IgD-negative memory B cell (primary cell): ENCODE measurements at regions not wholly inside any gene's neighbourhood (a gene's known extent, or its start where the extent isn't known, plus 50 kb on each side); places are given as distances from the start of the nearest gene placed in this dataset.
A peak's percentile ranks its signal among the peaks of the same experiment; 100 is the strongest.

Experiments used
- H3K27ac Mint-ChIP-seq, 3 donors: one replicate each; pipeline ENCODE4 v1.8.0; 2020 to 2022; ENCODE audit warnings: mild to moderate bottlenecking in 3 of 3, mixed read lengths in 3 of 3, moderate library complexity in 1 of 3
- H3K27me3 Mint-ChIP-seq: one replicate; pipeline ENCODE4 v1.8.0; 2021; ENCODE audit warnings: mixed read lengths
- H3K36me3 Mint-ChIP-seq: one replicate; pipeline ENCODE4 v1.8.0; 2020; ENCODE audit warnings: mild to moderate bottlenecking, mixed read lengths
- H3K4me1 Mint-ChIP-seq, 3 donors: one replicate each; pipeline ENCODE4 v1.8.0; 2020 to 2022; ENCODE audit warnings: mixed read lengths in 3 of 3, mild to moderate bottlenecking in 1 of 3
- H3K4me3 Mint-ChIP-seq, 4 donors: one replicate each; pipeline ENCODE4 v1.8.0; 2020 to 2022; ENCODE audit warnings: mild to moderate bottlenecking in 4 of 4, mixed read lengths in 4 of 4, moderate library complexity in 3 of 4
- H3K9me3 Mint-ChIP-seq, 3 donors: one replicate each; pipeline ENCODE4 v1.8.0; 2020 to 2021; ENCODE audit warnings: mixed read lengths in 3 of 3, mild to moderate bottlenecking in 1 of 3

- Mint-ChIP-seq H3K27me3 (peaks cover 3% of the 10 kb centered on the region), H3K4me1 (peaks cover 0 to 1% (median 0%) of the 10 kb centered on the region in 3 donors), H3K36me3 (no peaks in the 10 kb centered on the region), H3K4me3 (peak overlapping the region in 1 of 4 donors; percentile 38), H3K27ac (peak overlapping the region in 1 of 3 donors; percentile 14), H3K9me3 (peaks cover 0 to 3% (median under 1%) of the 10 kb centered on the region in 3 donors)
Observed at GRCh38 chr7:45988405-45989057, 67.5 kb upstream of the IGFBP3 start.

- peaks cover 3% of the 10 kb centered on the region for H3K27me3 Mint-ChIP-seq
- peaks cover 0 to 1% (median 0%) of the 10 kb centered on the region in 3 donors for H3K4me1 Mint-ChIP-seq
- H3K27ac Mint-ChIP-seq, result no peak overlapping the region
- no peak overlapping the region for H3K4me3 Mint-ChIP-seq
- peaks cover 0 to 3% (median 0%) of the 10 kb centered on the region in 3 donors for H3K9me3 Mint-ChIP-seq
- H3K36me3 Mint-ChIP-seq, result no peaks in the 10 kb centered on the region
Observed at GRCh38 chr7:45987521-45988290, 66.6 kb upstream of the IGFBP3 start.

GRCh38 chr7:45986355-45987298 is 65.6 kb upstream of the IGFBP3 start:
- Mint-ChIP-seq H3K27ac (peak overlapping the region in 1 of 3 donors; percentile 16), H3K9me3 (peaks cover 0 to 3% (median 0%) of the 10 kb centered on the region in 3 donors), H3K4me1 (peaks cover 0 to 1% (median 0%) of the 10 kb centered on the region in 3 donors), H3K4me3 (no peak overlapping the region), H3K27me3 (peaks cover 3% of the 10 kb centered on the region), H3K36me3 (no peaks in the 10 kb centered on the region)

DNA sequence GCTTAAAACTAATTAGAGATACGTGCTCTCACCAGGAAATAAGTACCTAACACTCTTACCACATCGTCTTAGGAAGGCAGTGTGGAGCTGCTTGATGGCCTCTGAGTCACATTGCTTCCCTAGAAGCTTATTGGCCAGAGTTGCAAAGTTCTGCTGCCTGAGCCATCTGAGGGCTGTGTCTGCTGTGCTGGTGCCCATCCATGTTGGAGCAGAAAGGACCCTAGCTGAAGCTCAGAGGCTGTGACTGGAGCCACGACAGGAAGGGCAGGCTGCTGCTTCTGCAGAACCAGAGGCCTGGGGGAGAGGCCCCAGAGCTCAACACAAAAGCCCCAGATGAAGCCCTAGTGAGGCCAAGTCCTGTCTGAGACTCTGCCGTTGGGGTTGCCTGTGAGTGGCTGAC is 64.8 kb upstream of the IGFBP3 start:
- Mint-ChIP-seq H3K9me3 (peaks cover 0 to 3% (median 0%) of the 10 kb centered on the region in 3 donors), H3K4me3 (no peak overlapping the region), H3K27me3 (peaks cover 3% of the 10 kb centered on the region), H3K4me1 (peaks cover 0 to 1% (median 0%) of the 10 kb centered on the region in 3 donors), H3K36me3 (no peaks in the 10 kb centered on the region), H3K27ac (no peak overlapping the region)

- no peak overlapping the region for H3K27ac Mint-ChIP-seq
- H3K4me1 Mint-ChIP-seq, result peaks cover 0 to 1% (median 0%) of the 10 kb centered on the region in 3 donors
- peaks cover 3% of the 10 kb centered on the region for H3K27me3 Mint-ChIP-seq
- H3K9me3 Mint-ChIP-seq, result peaks cover 0 to 3% (median 0%) of the 10 kb centered on the region in 3 donors
- H3K36me3 Mint-ChIP-seq, result no peaks in the 10 kb centered on the region
- no peak overlapping the region for H3K4me3 Mint-ChIP-seq
Observed at GRCh38 chr7:45984386-45985295, 63.6 kb upstream of the IGFBP3 start.

- H3K4me1 Mint-ChIP-seq, result peaks cover 0 to 1% (median 0%) of the 10 kb centered on the region in 3 donors
- H3K27me3 Mint-ChIP-seq, result peaks cover 3% of the 10 kb centered on the region
- peaks cover 0 to 3% (median 0%) of the 10 kb centered on the region in 3 donors for H3K9me3 Mint-ChIP-seq
- no peak overlapping the region for H3K4me3 Mint-ChIP-seq
- H3K27ac Mint-ChIP-seq, result no peak overlapping the region
- H3K36me3 Mint-ChIP-seq, result no peaks in the 10 kb centered on the region
Observed at GRCh38 chr7:45983720-45984255, 62.7 kb upstream of the IGFBP3 start.

GRCh38 chr7:45982907-45983719 is 62.0 kb upstream of the IGFBP3 start:
- Mint-ChIP-seq H3K4me1 (peaks cover 0 to 1% (median 0%) of the 10 kb centered on the region in 3 donors), H3K4me3 (no peak overlapping the region), H3K27me3 (peaks cover 3% of the 10 kb centered on the region), H3K9me3 (peaks cover 0 to 1% (median 0%) of the 10 kb centered on the region in 3 donors), H3K36me3 (no peaks in the 10 kb centered on the region), H3K27ac (no peak overlapping the region)

DNA sequence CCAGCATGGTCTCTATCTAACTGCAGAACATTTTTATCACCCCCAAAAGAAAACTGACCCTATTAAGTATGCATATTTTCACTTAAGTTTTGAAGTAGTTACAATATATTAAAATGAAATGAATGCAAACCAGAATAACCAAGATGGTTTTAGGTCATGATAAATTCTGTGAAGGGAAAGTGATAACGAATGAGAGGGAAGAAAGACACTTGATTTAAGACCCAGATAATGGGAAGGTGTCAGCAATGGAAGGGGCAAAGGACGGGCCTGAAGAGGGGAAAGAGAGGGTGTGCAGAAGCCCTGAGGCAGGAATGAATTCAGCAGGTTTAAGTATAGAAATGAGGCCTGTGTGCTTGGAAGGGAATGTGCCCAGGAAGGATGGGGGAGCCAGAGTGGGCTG is 61.1 kb upstream of the IGFBP3 start:
- Mint-ChIP-seq H3K27ac (no peak overlapping the region), H3K4me1 (peaks cover 0 to 1% (median 0%) of the 10 kb centered on the region in 3 donors), H3K27me3 (peaks cover 3% of the 10 kb centered on the region), H3K36me3 (no peaks in the 10 kb centered on the region), H3K4me3 (no peak overlapping the region), H3K9me3 (peaks cover 0 to 1% (median 0%) of the 10 kb centered on the region in 3 donors)

GRCh38 chr7:45980973-45981372 is 59.9 kb upstream of the IGFBP3 start:
- Mint-ChIP-seq H3K9me3 (no peaks in the 10 kb centered on the region), H3K4me3 (no peak overlapping the region), H3K4me1 (peaks cover 0 to 1% (median 0%) of the 10 kb centered on the region in 3 donors), H3K27me3 (no peaks in the 10 kb centered on the region), H3K36me3 (no peaks in the 10 kb centered on the region), H3K27ac (no peak overlapping the region)

- Mint-ChIP-seq H3K4me3 (no peak overlapping the region), H3K9me3 (no peaks in the 10 kb centered on the region), H3K36me3 (no peaks in the 10 kb centered on the region), H3K27ac (no peak overlapping the region), H3K27me3 (no peaks in the 10 kb centered on the region), H3K4me1 (no peaks in the 10 kb centered on the region)
Observed at GRCh38 chr7:45980181-45980905, 59.3 kb upstream of the IGFBP3 start.

DNA sequence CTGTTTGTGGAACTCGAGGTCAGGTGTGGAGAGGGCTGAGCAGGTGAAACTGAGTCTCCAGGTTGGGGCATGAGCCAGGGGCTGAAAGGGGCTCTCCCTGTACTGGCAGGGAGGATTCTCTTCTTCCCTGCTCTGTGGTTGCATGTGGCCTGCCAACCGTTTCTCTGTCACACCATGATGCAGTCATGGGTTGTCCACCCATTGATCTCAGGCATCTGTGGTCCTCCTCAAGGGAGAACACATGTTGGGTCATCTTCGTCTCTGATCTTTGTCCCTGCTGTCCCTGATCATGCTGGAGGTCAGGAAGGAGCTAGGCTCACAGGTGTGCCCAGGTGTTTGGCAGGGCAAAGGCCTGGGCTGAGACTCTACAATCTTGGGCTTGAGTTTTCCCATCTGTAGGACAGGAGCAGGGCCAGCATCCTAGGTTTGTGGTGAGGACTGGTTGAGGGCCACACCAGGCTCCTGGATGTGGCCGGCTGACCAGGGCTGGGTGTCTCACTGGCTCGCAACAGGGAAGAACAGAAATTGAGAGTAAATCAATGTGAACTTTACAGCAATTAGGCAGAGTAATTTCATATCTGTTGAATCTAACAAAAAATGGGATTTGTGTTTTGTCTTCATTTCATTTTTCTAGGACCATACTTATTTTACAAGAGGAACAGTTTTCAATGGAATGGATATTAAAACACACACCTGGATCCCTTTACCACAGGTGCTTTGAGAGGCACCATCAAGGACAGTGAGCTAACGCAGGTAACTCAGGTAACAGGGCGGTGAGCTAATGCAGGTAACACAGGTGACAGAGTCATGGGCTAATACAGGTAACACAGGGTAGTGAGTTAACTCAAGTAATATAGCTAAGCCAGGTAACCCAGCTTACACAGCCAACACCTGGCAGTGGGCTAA is 58.5 kb upstream of the IGFBP3 start:
- no peaks in the 10 kb centered on the region for H3K36me3 Mint-ChIP-seq
- no peak overlapping the region for H3K27ac Mint-ChIP-seq
- H3K27me3 Mint-ChIP-seq, result no peaks in the 10 kb centered on the region
- no peaks in the 10 kb centered on the region for H3K9me3 Mint-ChIP-seq
- H3K4me3 Mint-ChIP-seq, result no peak overlapping the region
- H3K4me1 Mint-ChIP-seq, result no peaks in the 10 kb centered on the region

DNA sequence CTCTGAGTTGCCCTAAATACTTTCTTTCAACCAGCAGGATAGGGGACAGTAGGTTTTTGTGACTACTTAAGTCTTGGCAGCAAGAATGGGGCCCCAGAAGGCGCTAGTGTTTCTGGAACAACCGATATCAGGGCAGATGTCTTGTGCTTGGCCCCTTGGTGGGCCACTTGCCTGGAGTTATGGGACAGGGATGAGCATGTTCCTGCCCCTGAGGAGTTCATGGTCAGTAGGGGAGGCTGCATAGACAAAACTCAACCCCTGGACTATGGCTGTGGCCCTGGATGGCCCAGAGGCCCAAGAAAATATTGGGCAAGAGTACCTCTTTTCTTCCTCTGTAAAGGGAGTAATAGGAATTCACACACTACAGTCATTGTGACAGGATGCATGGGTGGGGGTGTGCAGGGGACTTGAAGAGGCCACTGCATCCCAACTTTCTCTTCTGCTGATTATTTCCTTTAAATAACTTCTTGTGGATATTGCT is 57.7 kb upstream of the IGFBP3 start:
- Mint-ChIP-seq H3K27ac (peak overlapping the region in 2 of 3 donors; percentile 43 to 47), H3K9me3 (peaks cover 0 to 2% (median 0%) of the 10 kb centered on the region in 3 donors), H3K27me3 (no peaks in the 10 kb centered on the region), H3K4me3 (no peak overlapping the region), H3K4me1 (no peaks in the 10 kb centered on the region), H3K36me3 (no peaks in the 10 kb centered on the region)
